DMS53 treated with DMSO at 0.1 percent for 48 hours (cell line): ENCODE measurements at regions not wholly inside any gene's neighbourhood (a gene's known extent, or its start where the extent isn't known, plus 50 kb on each side); places are given as distances from the start of the nearest gene placed in this dataset.
"Not testable (repeated sequence)": the region's sequence is repeated elsewhere in the genome, so short reads cannot be mapped to it uniquely, and the experiment has no call there.

ENCODE experiments used
- DNase-seq: peaks from one replicate; lab custom pipeline; 2025; ENCODE audit not compliant: unreplicated experiment; lab: John Stamatoyannopoulos, UW

- DNase-seq: no peak
Measured at GRCh38 chr6:101110814-101111213, 229.7 kb upstream of the ASCC3 start.

- no peak for DNase-seq
Measured at GRCh38 chr6:101113468-101114260, 232.5 kb upstream of the ASCC3 start.

GRCh38 chr6:101114703-101115102, 233.6 kb upstream of the ASCC3 start:
- peak; percentile 57 for DNase-seq

- no peak for DNase-seq
Measured at GRCh38 chr6:101116337-101116736, 235.2 kb upstream of the ASCC3 start.

GRCh38 chr6:101117393-101118135, 236.4 kb upstream of the ASCC3 start:
- DNase-seq: no peak

- no peak for DNase-seq
Measured at GRCh38 chr6:101118136-101118396, 236.9 kb upstream of the ASCC3 start.

- DNase-seq: no peak
Measured at GRCh38 chr6:101120747-101121146, 239.6 kb upstream of the ASCC3 start.

- no peak for DNase-seq
Measured at GRCh38 chr6:101125380-101125971, 244.3 kb upstream of the ASCC3 start.

GRCh38 chr6:101126501-101126900, 245.4 kb upstream of the ASCC3 start:
- no peak for DNase-seq

GRCh38 chr6:101129851-101130250, 248.7 kb upstream of the ASCC3 start:
- DNase-seq: no peak

GRCh38 chr6:101146389-101146788, 247.1 kb upstream of the GRIK2 start:
- DNase-seq: no peak

- DNase-seq: no peak
Measured at GRCh38 chr6:101150226-101150625, 243.3 kb upstream of the GRIK2 start.

GRCh38 chr6:101157638-101158037, 235.9 kb upstream of the GRIK2 start:
- not testable (repeated sequence) for DNase-seq

GRCh38 chr6:101163611-101164010, 229.9 kb upstream of the GRIK2 start:
- DNase-seq: peak; percentile 68

GRCh38 chr6:101167638-101168037, 225.9 kb upstream of the GRIK2 start:
- DNase-seq: no peak

GRCh38 chr6:101171049-101171448, 222.5 kb upstream of the GRIK2 start:
- DNase-seq: not testable (repeated sequence)

GRCh38 chr6:101178748-101179147, 214.8 kb upstream of the GRIK2 start:
- no peak for DNase-seq

- DNase-seq: no peak
Measured at GRCh38 chr6:101181006-101181405, 212.5 kb upstream of the GRIK2 start.

GRCh38 chr6:101188285-101188798, 205.2 kb upstream of the GRIK2 start:
- DNase-seq: not testable (repeated sequence)

GRCh38 chr6:101195588-101195987, 197.9 kb upstream of the GRIK2 start:
- DNase-seq: no peak

GRCh38 chr6:101199441-101199840, 194.1 kb upstream of the GRIK2 start:
- DNase-seq: no peak

GRCh38 chr6:101202867-101203374, 190.6 kb upstream of the GRIK2 start:
- no peak for DNase-seq
